Small intestine (tissue), 7 donors: ENCODE measurements at regions not wholly inside any gene's neighbourhood (a gene's known extent, or its start where the extent isn't known, plus 50 kb on each side); places are given as distances from the start of the nearest gene placed in this dataset.

Experiments used
- DNase-seq, 2 donors: peaks; one replicate each; pipeline versions ENCODE4 v3.0.0 to v3.0.0-alpha.2; 2013
- FAIRE-seq: peaks from 2 replicates; lab custom pipeline; 2012; peaks lifted over from hg19 to GRCh38; lab: Jason Lieb, UNC
- H3K27ac ChIP-seq, 3 donors: one replicate each; pipeline ENCODE4 v1.5.1; 2013; ENCODE audit warnings: low read length in 2 of 3, mild to moderate bottlenecking in 2 of 3, control low read depth in 1 of 3, inconsistent platforms in 1 of 3, low read depth in 1 of 3, moderate library complexity in 1 of 3
- H3K27me3 ChIP-seq, 3 donors: one replicate each; pipeline ENCODE4 v1.6.1; 2013; ENCODE audit warnings: low read length in 3 of 3, inconsistent platforms in 1 of 3; ENCODE audit not compliant: control insufficient read depth in 3 of 3, insufficient read depth in 3 of 3
- H3K36me3 ChIP-seq, 3 donors: one replicate each; pipeline ENCODE4 v1.6.1; 2013; ENCODE audit warnings: low read length in 3 of 3, inconsistent platforms in 1 of 3, low read depth in 1 of 3, mild to moderate bottlenecking in 1 of 3, moderate library complexity in 1 of 3; ENCODE audit not compliant: control insufficient read depth in 3 of 3, insufficient read depth in 2 of 3
- H3K4me1 ChIP-seq, 3 donors: one replicate each; pipeline ENCODE4 v1.6.1; 2013; ENCODE audit warnings: low read length in 2 of 3, inconsistent platforms in 1 of 3, low read depth in 1 of 3, mild to moderate bottlenecking in 1 of 3, moderate library complexity in 1 of 3; ENCODE audit not compliant: control insufficient read depth in 3 of 3, insufficient read depth in 2 of 3
- H3K4me3 ChIP-seq, 3 donors: one replicate each; pipeline ENCODE4 v1.5.1; 2013; ENCODE audit warnings: low read length in 3 of 3, control low read depth in 1 of 3, inconsistent platforms in 1 of 3, low read depth in 1 of 3, mild to moderate bottlenecking in 1 of 3, moderate library complexity in 1 of 3
- H3K9me3 ChIP-seq, 2 donors: one replicate each; pipeline ENCODE4 v1.6.1; 2013; ENCODE audit warnings: low read depth in 1 of 2, low read length in 1 of 2; ENCODE audit not compliant: control insufficient read depth in 2 of 2, insufficient read depth in 1 of 2
- WGBS, 3 donors: extraction: QIAGEN DNeasy Blood & Tissue Kit; methylation state at CpG; one replicate each; pipeline ENCODE4 v1.1.7; 2013; 5-methylcytosine and 5-hydroxymethylcytosine counted together
- donor health status: healthy with polysubstance abuse.
- donor health status: control.
- donor health status: control.
- donor health status: Bipolar disorder and iron deficiency.
- donor health status: healthy.

DNA sequence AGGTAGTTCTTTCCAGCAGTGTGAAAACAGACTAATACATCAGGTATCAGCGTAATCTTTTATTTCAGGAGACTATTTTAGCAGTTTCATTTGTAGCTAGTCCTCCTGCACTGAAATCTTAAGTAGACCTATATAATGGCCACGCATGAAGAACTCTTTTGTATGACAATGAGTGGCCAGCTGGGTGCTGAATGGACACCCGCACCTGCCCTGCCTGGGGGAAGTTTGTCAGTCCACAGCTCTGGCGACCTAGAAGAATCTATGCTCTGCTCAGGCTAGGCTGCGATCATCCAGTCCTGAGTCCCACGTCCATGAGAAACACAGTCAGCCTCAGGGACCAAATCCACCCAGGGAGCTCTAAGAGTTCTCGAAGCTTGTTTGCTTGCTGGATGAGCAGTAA, 709.2 kb upstream of the ID2 start:
- Histone ChIP-seq H3K27me3 (no peaks in the 10 kb centered on the region), H3K27ac (no peak overlapping the region), H3K4me3 (no peak overlapping the region), H3K36me3 (no peaks in the 10 kb centered on the region), H3K9me3 (no peaks in the 10 kb centered on the region), H3K4me1 (no peaks in the 10 kb centered on the region)
- FAIRE-seq (no peak), DNase-seq (no peak)
- 84 to 93% (median 89%) methylated on average over 7 of the region's 7 CpGs for WGBS, 3 donors

DNA sequence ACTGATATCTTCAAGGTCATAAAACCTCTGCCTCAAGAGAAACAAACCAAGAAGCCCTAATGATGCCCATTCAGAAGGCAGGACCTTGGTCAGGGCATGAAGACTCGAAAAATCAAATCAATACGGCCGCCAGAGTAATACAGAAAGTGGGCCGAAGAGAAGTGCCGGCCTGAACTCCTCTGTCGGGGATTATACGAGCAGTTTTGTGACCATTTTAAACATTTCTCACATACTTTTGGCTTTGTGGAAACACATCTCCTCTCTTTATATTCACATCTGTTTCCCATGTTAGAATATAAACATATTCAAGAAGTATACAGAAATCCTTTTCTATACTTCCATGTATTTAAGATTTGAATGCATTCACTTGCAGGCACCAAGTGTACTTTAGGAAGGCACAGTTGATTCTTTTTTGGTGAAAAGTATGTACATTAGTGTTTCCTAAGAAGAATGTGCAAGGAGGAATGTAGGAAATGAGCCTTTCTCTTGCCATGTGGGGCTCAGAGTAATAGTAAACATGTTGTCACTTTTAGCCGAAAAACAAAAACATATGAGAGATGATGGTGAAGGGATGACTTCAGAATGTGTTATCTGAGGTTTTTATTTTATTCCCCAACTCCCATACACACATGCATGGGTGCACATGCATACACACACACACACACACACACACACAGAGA, 707.9 kb upstream of the ID2 start:
- Histone ChIP-seq H3K9me3 (no peaks in the 10 kb centered on the region), H3K4me1 (no peaks in the 10 kb centered on the region), H3K27ac (no peak overlapping the region), H3K36me3 (no peaks in the 10 kb centered on the region), H3K4me3 (no peak overlapping the region), H3K27me3 (no peaks in the 10 kb centered on the region)
- FAIRE-seq (no peak), DNase-seq (no peak)
- 76 to 91% (median 88%) methylated on average over 8 of the region's 8 CpGs for WGBS, 3 donors

DNA sequence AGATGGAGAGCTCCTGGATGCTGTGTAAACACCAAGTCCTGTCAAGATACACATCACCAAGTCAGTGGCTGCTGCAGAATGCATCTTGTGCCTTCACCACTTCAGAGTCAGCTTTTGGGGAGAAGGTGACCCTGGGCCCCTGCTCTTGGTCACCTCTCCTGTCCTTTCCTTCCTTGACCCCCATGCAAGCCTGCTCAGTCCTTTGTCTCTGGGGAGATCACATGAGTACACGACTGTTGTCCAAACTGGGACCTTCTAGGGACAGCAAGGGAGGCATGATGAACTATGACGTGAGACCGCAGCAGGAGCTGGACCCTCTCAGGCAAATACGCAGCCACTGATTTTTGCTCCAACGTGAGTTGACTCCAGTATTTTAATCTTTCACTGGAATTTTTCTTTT, 706.9 kb upstream of the ID2 start:
- Histone ChIP-seq H3K9me3 (no peaks in the 10 kb centered on the region), H3K36me3 (no peaks in the 10 kb centered on the region), H3K27ac (no peak overlapping the region), H3K27me3 (no peaks in the 10 kb centered on the region), H3K4me1 (no peaks in the 10 kb centered on the region), H3K4me3 (no peak overlapping the region)
- no peak for DNase-seq
- 82 to 93% (median 89%) methylated on average over 5 of the region's 5 CpGs for WGBS, 3 donors
- no peak for FAIRE-seq

DNA sequence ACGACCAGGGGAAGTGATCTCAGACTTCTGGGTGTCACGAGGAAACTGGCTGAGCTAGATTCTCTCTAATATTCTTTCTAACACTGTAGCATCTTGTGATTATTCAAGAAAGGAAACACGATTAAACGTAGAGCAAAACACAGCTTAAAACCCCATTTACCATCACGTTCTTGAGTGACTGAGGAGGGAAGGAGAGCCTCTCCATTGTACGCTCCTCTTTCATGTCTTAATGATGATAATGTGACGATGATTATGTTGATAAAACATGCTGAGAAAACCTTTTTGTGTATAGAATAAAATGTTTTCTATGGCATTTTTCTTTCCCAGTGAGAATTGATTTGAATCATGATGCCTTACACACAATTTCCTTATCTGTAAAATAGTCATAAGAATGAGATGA, 705.6 kb upstream of the ID2 start:
- FAIRE-seq (no peak), DNase-seq (no peak)
- Histone ChIP-seq H3K27me3 (no peaks in the 10 kb centered on the region), H3K27ac (no peak overlapping the region), H3K36me3 (no peaks in the 10 kb centered on the region), H3K4me1 (no peaks in the 10 kb centered on the region), H3K4me3 (no peak overlapping the region), H3K9me3 (no peaks in the 10 kb centered on the region)
- 81 to 83% (median 83%) methylated on average over 7 of the region's 7 CpGs for WGBS, 3 donors

DNA sequence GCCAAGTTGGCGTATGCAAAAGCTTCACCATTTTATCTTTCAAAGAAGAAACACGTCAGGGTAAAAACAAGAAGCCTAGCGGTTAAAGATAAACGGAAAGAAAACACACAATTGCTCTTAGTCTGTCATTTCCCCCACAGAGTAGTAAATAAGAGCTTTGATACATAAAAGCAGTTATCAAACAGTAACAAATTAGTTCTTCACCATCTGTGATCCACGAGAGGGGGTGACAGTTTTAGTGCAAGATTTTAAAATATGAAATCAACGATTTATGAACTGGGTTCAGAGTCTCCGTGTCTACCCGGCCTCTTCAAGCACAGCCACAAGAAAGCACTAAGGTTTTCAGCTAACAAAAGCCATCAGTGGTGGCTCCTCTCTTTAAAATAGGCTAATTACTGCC, 703.9 kb upstream of the ID2 start:
- Histone ChIP-seq H3K36me3 (no peaks in the 10 kb centered on the region), H3K27me3 (no peaks in the 10 kb centered on the region), H3K27ac (no peak overlapping the region), H3K9me3 (no peaks in the 10 kb centered on the region), H3K4me3 (no peak overlapping the region), H3K4me1 (no peaks in the 10 kb centered on the region)
- FAIRE-seq (no peak), DNase-seq (no peak)
- 49 to 62% (median 52%) methylated on average over 8 of the region's 8 CpGs for WGBS, 3 donors

DNA sequence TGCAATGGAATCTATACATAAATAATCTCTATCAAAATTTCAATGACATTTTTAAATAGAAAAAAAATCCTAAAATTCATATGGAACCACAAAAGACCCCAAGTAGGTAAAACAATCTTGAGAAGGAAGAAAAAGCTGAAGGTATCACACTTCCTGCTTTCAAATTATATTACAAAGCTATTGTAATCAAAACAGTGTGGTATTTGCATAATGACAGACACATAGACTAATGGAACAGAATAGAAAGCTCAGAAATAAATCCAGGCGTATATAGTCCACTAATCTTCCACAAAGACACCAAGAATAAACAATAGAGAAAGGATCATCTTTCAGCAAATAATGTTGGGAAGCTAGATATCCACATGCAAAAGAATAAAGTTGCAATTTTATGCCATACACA, 699.8 kb upstream of the ID2 start:
- 86 to 93% (median 89%) methylated on average over 1 of the region's 1 CpG for WGBS, 3 donors
- Histone ChIP-seq H3K4me1 (no peaks in the 10 kb centered on the region), H3K36me3 (no peaks in the 10 kb centered on the region), H3K9me3 (no peaks in the 10 kb centered on the region), H3K4me3 (no peak overlapping the region), H3K27me3 (no peaks in the 10 kb centered on the region), H3K27ac (no peak overlapping the region)
- DNase-seq (no peak), FAIRE-seq (no peak)

DNA sequence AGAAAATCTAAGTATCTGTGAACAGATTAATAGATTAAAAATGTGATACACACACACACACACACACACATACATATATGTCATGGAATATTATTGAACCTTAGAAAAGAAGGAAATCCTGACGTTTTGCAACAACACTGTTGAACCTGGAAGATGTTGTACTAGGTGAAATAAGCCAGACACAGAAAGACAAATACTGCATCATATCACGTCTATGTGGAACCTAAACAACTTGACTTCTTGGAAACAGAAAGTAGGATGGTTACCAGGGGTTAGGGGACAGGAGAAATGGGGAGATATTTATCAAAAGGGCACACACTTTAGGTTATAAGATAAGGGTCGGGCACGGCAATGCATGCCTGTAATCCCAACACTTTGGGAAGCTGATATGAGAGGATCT, 698.4 kb upstream of the ID2 start:
- no peaks in the 10 kb centered on the region for H3K4me1 ChIP-seq
- DNase-seq: no peak
- H3K36me3 ChIP-seq: no peaks in the 10 kb centered on the region
- H3K9me3 ChIP-seq: no peaks in the 10 kb centered on the region
- no peak overlapping the region for H3K4me3 ChIP-seq
- 48 to 68% (median 60%) methylated on average over 4 of the region's 4 CpGs for WGBS, 3 donors
- no peak for FAIRE-seq
- H3K27me3 ChIP-seq: no peaks in the 10 kb centered on the region
- no peak overlapping the region for H3K27ac ChIP-seq

DNA sequence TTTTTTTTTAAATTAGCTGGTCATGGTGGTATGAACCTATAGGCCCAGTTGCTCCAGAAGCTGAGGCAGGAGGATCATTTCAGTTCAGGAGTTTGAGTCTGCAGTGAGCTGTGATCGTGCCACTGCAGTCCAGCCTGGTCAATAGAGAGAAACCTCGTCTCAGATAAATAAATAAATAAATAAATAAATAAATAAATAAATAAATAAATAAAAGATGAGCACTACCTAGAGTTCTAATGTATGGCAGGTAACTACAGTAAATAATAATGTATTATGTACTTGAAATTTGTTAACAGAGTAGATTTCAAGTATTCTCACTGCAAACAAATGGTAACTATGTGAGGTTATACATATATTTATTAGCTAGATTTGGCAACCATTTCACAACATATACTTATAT, 697.9 kb upstream of the ID2 start:
- DNase-seq (no peak), FAIRE-seq (no peak)
- Histone ChIP-seq H3K27me3 (no peaks in the 10 kb centered on the region), H3K27ac (no peak overlapping the region), H3K36me3 (no peaks in the 10 kb centered on the region), H3K4me3 (no peak overlapping the region), H3K9me3 (no peaks in the 10 kb centered on the region), H3K4me1 (no peaks in the 10 kb centered on the region)
- WGBS, 3 donors: 82 to 95% (median 94%) methylated on average over 2 of the region's 2 CpGs

DNA sequence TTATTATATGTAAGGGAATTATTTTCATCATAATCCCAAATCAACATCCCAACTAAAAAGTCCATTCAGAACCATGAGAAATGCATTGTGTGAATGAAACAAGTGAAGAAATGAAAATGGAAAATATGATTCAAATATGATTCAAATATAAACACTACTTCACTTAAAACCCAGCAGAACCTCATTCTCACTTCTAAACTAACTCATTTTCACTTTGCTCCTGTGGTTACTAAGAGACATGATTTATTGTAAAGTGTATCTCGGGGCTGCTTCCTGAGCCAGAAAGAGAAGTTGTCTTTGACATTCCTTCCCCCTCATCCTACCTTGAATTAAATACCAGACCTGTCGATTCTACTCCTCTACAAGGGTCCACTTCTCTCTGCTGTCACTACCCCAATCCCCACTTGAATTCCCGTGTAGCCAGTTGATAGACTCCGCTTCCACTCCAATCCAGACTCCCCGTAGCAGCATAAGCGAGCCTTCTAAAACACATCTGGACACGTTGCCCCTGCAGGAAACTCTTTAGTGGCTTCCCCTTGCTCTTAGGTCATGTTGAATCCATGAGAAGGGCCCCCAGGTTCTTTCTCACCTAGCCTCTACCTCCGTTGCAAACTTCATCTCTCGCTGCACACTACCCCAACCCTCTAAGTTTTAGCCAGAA, 697.0 kb upstream of the ID2 start:
- FAIRE-seq (no peak), DNase-seq (no peak)
- H3K36me3 ChIP-seq: no peaks in the 10 kb centered on the region
- no peaks in the 10 kb centered on the region for H3K4me1 ChIP-seq
- no peaks in the 10 kb centered on the region for H3K9me3 ChIP-seq
- H3K27me3 ChIP-seq: no peaks in the 10 kb centered on the region
- no peak overlapping the region for H3K27ac ChIP-seq
- no peak overlapping the region for H3K4me3 ChIP-seq
- 65 to 82% (median 68%) methylated on average over 9 of the region's 9 CpGs for WGBS, 3 donors
